ENCODE measurements at regions not wholly inside any gene's neighbourhood (a gene's known extent, or its start where the extent isn't known, plus 50 kb on each side); places are given as distances from the start of the nearest gene placed in this dataset.

DNA sequence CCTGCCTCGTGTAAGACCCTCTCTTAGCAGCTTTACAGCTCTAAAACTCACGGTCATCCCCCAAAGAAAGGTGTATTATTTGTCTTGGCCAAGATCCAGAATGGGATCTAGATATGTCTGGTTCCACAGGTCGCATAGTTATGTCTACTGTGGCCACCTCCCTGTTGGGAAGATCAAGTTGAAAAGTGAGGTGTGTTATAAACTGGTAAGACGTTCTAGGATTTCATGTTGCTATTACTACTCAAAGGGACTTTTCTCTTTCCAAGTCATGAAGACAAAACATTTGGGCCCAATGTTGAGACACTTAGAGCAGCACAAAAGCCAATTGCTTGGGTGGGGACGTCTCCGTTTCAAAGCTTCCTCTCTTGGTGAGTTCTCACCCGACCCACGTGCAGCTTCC lies 766.0 kb downstream of the RNF144A start:
- H3K9me3 ChIP-seq = no peaks in the 10 kb centered on the region
- DNase-seq (ENCODE audit: extremely low spot score) = peak; percentile 60
- no peaks in the 10 kb centered on the region for H3K36me3 ChIP-seq
- no peak overlapping the region for H3K4me3 ChIP-seq
- intact Hi-C loops (cut with DNase I) = no loop called here
- WGBS = 88% methylated on average over 8 of the region's 8 CpGs
- no peaks in the 10 kb centered on the region for H3K4me1 ChIP-seq
- H3K27me3 ChIP-seq = no peaks in the 10 kb centered on the region
- TF ChIP-seq POLR2A (IDR thresholded peaks at IDR 0.05; ENCODE audit: low read depth) = no peak
- TF ChIP-seq EP300 (IDR thresholded peaks at IDR 0.05) = no peak
- TF ChIP-seq, protein P1, sequence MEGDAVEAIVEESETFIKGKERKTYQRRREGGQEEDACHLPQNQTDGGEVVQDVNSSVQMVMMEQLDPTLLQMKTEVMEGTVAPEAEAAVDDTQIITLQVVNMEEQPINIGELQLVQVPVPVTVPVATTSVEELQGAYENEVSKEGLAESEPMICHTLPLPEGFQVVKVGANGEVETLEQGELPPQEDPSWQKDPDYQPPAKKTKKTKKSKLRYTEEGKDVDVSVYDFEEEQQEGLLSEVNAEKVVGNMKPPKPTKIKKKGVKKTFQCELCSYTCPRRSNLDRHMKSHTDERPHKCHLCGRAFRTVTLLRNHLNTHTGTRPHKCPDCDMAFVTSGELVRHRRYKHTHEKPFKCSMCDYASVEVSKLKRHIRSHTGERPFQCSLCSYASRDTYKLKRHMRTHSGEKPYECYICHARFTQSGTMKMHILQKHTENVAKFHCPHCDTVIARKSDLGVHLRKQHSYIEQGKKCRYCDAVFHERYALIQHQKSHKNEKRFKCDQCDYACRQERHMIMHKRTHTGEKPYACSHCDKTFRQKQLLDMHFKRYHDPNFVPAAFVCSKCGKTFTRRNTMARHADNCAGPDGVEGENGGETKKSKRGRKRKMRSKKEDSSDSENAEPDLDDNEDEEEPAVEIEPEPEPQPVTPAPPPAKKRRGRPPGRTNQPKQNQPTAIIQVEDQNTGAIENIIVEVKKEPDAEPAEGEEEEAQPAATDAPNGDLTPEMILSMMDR (IDR thresholded peaks at IDR 0.05) = no peak
- TF ChIP-seq POLR2AphosphoS5 (IDR thresholded peaks at IDR 0.05) = no peak
- H3K27ac ChIP-seq (replicated peaks in 1 of 4) = no peak overlapping the region

DNA sequence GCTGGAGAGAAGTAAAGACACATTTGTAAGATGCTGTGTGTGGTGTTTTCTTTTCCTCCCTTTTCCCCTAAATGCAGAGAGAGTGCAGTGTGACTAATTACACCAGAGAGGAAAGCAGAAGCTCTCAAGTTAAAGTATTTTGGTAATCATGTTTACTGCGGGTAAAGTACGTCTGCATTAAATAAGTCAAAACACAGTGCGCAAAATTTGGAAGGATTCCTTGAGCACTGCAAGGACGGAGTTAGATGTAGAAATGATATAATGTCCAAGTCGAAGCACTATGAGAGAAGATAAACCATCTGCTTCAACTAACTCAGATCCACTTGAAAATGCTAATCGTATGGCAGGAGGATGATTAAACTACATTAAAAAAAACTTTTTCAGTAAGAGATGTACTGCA lies 766.5 kb downstream of the RNF144A start:
- H3K4me1 ChIP-seq = no peaks in the 10 kb centered on the region
- intact Hi-C loops (cut with DNase I) = no loop called here
- WGBS = 64% methylated on average over 6 of the region's 6 CpGs
- no peak for TF ChIP-seq POLR2A (IDR thresholded peaks at IDR 0.05; ENCODE audit: low read depth)
- TF ChIP-seq, protein P1 (IDR thresholded peaks at IDR 0.05) = no peak
- TF ChIP-seq POLR2AphosphoS5 (IDR thresholded peaks at IDR 0.05) = no peak
- TF ChIP-seq EP300 (IDR thresholded peaks at IDR 0.05) = no peak
- no peaks in the 10 kb centered on the region for H3K27me3 ChIP-seq
- no peaks in the 10 kb centered on the region for H3K9me3 ChIP-seq
- peak; percentile 42 for DNase-seq (ENCODE audit: extremely low spot score)
- H3K4me3 ChIP-seq = no peak overlapping the region
- no peaks in the 10 kb centered on the region for H3K36me3 ChIP-seq
- no peak overlapping the region for H3K27ac ChIP-seq (replicated peaks in 1 of 4)

DNA sequence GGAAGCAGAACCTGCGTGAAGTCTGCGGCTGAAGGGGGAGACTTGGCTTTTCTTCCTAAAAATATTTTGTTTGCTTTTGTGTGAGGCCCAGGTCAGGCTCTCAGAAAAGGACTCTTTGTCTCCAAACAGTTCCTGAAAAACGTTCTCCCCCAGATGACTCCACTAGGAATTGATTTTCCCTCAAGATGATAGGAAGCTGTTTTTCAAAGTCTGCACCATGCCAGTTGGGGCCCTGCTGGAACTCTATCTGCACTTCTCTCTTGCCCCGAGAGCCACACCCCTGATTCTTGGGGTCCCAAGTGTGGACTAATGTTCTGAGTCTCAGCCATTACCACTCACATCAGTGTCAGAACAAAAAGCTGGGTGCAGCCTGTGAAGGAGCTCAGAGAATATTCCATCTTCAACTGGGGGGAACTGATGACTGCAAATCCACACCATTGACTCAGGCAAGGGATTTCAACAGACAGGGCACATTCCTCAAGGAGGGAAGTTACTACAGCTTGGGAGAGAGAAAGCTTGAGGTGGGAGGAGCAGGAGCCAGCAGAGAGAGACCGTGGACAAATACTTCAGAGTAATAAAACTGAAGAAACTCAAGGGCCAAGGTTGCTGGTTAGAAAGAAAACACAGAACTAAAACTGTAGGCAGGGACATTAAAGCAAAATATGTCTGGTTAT lies 768.3 kb downstream of the RNF144A start:
- DNase-seq (ENCODE audit: extremely low spot score) = peak; percentile 72
- Histone ChIP-seq H3K36me3 (no peaks in the 10 kb centered on the region), H3K4me3 (no peak overlapping the region), H3K27ac (replicated peaks in 1 of 4) (no peak overlapping the region), H3K4me1 (no peaks in the 10 kb centered on the region), H3K27me3 (no peaks in the 10 kb centered on the region), H3K9me3 (no peaks in the 10 kb centered on the region)
- intact Hi-C loops (cut with DNase I) = no loop called here
- 84% methylated on average over 5 of the region's 5 CpGs for WGBS
- TF ChIP-seq, protein P1 (IDR thresholded peaks at IDR 0.05) = no peak
- no peak for TF ChIP-seq POLR2A (IDR thresholded peaks at IDR 0.05; ENCODE audit: low read depth)
- no peak for TF ChIP-seq POLR2AphosphoS5 (IDR thresholded peaks at IDR 0.05)
- TF ChIP-seq EP300 (IDR thresholded peaks at IDR 0.05) = no peak

GRCh38 chr2:7686016-7686385 lies 768.8 kb downstream of the RNF144A start:
- DNase-seq (ENCODE audit: extremely low spot score) = no peak
- 95% methylated on average over 3 of the region's 3 CpGs for WGBS
- TF ChIP-seq, protein P1 (IDR thresholded peaks at IDR 0.05) = no peak
- TF ChIP-seq POLR2AphosphoS5 (IDR thresholded peaks at IDR 0.05) (no peak), EP300 (IDR thresholded peaks at IDR 0.05) (no peak), POLR2A (IDR thresholded peaks at IDR 0.05; ENCODE audit: low read depth) (no peak)
- Histone ChIP-seq H3K9me3 (no peaks in the 10 kb centered on the region), H3K27me3 (no peaks in the 10 kb centered on the region), H3K4me3 (no peak overlapping the region), H3K36me3 (no peaks in the 10 kb centered on the region), H3K4me1 (no peaks in the 10 kb centered on the region), H3K27ac (replicated peaks in 1 of 4) (no peak overlapping the region)
- intact Hi-C loops (cut with DNase I) = no loop called here

Data from esophagus muscularis mucosa (tissue), 4 donors.